Stomach smooth muscle (tissue), 2 donors: ENCODE measurements at regions not wholly inside any gene's neighbourhood (a gene's known extent, or its start where the extent isn't known, plus 50 kb on each side); places are given as distances from the start of the nearest gene placed in this dataset.

Experiments
- H3K27ac ChIP-seq: one replicate; pipeline ENCODE4 v1.7.0; 2013; ENCODE audit warnings: mild to moderate bottlenecking, low read length, inconsistent platforms
- H3K27me3 ChIP-seq, 2 donors: one replicate each; pipeline ENCODE4 v1.7.0; 2013; ENCODE audit warnings: low read length in 2 of 2; ENCODE audit not compliant: insufficient read depth in 2 of 2, control insufficient read depth in 1 of 2
- H3K36me3 ChIP-seq, 2 donors: one replicate each; pipeline ENCODE4 v1.7.0; 2013; ENCODE audit warnings: low read length in 2 of 2; ENCODE audit not compliant: control insufficient read depth in 2 of 2, insufficient read depth in 2 of 2
- H3K4me1 ChIP-seq: one replicate; pipeline ENCODE4 v1.7.0; 2013; ENCODE audit warnings: low read length; ENCODE audit not compliant: control insufficient read depth, insufficient read depth
- H3K4me3 ChIP-seq, 2 donors: one replicate each; pipeline ENCODE4 v1.7.0; 2013; ENCODE audit warnings: low read length in 2 of 2
- H3K9ac ChIP-seq, 2 donors: one replicate each; pipeline ENCODE4 v1.7.0; 2013; ENCODE audit warnings: low read length in 2 of 2, mild to moderate bottlenecking in 1 of 2
- H3K9me3 ChIP-seq, 2 donors: one replicate each; pipeline ENCODE4 v1.7.0; 2013; ENCODE audit warnings: low read length in 2 of 2; ENCODE audit not compliant: control insufficient read depth in 2 of 2
- donor health status: healthy.
- donor health status: Pancreatic carcinoma.

DNA sequence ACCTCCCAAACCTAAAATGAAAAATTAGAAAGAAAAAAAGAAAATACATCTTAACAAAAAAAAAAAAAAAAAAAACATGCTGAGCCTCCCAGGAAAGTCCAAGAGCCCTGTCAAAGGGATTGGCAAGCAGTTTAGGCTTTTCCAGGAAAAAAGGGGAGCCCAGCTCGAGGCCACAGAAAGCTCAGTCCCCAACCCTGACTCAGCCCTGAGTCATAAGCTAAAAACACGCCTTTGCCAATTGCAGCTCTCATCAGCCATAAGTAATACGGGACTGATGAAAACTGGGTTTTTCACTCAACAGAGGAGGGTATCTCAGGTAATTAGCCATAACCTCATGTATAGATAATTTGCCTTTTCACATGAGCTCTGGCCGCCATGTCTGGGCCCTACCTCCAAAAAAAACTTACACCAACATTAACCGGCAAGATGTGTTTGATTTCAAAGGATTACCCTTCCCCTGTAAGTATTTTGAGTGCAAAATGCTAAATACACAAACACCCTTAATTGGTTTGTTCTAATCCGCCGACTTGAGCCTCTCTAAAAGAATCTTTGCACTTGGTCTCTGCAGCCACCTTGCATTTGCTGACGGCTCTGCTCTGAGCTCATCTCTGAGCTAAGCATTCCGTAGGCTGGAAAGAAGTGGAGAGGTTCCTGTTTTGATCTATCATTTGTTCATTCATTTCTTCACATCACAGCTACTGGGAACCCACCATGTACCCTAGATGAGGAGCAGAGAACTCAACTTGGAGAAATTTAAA, 319.2 kb downstream of the BCL11B start:
- Histone ChIP-seq H3K27ac (no peak overlapping the region), H3K9ac (no peak overlapping the region), H3K4me3 (no peak overlapping the region), H3K27me3 (peaks cover 0 to 4% of the 10 kb centered on the region in 2 donors), H3K4me1 (peaks cover 3% of the 10 kb centered on the region), H3K36me3 (no peaks in the 10 kb centered on the region), H3K9me3 (peaks cover 0 to 3% of the 10 kb centered on the region in 2 donors)

DNA sequence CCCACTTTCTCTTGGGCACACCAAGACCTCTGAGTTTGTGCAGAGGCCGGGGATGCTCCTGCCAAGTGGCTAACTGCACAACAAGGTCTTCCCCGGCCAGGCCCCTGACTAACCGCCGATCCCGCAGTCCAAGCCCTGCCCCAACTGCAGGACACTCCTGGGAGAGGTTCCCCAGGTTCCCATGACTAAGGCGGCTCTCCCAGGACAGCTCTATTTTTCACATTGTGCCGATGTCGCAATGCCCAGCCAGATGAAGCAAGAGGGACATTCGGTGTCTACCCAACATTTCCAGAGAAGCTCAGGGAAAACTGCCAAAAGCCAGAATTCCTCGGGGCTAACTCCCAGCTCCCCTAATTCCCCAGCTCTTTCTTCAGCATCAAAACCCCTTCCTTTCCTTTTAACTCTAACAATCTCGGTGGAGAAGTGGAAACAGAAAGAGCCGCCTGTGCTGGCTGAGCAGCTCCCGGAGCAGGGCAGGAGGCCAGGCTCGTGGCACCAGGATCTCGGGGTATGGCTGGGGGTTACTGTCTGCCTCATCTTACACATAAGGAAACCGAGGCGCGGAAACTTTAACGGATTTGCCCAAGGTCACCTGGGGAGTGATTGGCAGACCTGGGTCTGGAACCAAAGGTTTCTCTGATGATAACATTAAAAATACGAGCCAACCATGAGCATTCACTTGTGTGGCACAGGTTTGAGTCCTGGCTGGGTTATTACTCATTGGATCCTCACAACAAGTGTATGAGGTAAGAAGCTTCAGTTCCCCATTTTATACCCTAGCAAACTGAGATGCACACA, 318.2 kb downstream of the BCL11B start:
- H3K4me3 ChIP-seq = no peak overlapping the region
- no peak overlapping the region for H3K27ac ChIP-seq
- no peak overlapping the region for H3K9ac ChIP-seq
- peaks cover 0 to 4% of the 10 kb centered on the region in 2 donors for H3K27me3 ChIP-seq
- peaks cover 3% of the 10 kb centered on the region for H3K4me1 ChIP-seq
- H3K36me3 ChIP-seq = no peaks in the 10 kb centered on the region
- peaks cover 0 to 3% of the 10 kb centered on the region in 2 donors for H3K9me3 ChIP-seq

DNA sequence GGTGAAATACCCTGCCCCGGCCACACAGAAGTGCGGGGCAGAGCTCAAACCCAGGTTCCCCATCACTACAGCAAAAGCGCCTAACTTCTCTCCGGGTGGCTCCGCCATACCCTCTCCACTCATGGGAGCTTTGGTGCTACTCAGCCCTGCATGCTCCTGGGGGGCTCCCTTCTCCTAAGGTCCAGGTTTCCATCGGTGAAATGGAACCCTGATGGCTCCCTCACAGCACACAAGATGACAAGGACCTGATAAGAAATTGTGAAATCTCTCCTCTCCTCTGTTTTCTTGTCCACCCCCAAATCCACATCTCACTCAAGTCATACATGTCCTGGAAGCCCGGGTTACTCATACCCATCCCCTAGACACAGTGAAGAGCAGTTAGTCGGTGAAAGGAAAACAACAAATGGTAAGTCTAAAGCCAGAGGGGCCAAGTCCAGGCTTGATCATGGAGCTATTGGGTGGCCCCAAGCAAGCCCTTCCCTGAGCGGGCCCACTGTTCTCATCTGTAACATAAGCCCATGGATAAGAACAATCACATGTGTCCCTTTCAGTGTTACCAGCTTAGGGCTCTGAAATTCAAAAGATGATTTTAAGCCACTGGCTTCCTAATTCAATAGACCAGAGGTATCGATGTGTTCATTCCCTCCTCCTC, 317.5 kb downstream of the BCL11B start:
- Histone ChIP-seq H3K27me3 (peaks cover 0 to 4% of the 10 kb centered on the region in 2 donors), H3K27ac (no peak overlapping the region), H3K4me1 (peaks cover 3% of the 10 kb centered on the region), H3K9me3 (peaks cover 0 to 3% of the 10 kb centered on the region in 2 donors), H3K36me3 (no peaks in the 10 kb centered on the region), H3K9ac (no peak overlapping the region), H3K4me3 (no peak overlapping the region)

DNA sequence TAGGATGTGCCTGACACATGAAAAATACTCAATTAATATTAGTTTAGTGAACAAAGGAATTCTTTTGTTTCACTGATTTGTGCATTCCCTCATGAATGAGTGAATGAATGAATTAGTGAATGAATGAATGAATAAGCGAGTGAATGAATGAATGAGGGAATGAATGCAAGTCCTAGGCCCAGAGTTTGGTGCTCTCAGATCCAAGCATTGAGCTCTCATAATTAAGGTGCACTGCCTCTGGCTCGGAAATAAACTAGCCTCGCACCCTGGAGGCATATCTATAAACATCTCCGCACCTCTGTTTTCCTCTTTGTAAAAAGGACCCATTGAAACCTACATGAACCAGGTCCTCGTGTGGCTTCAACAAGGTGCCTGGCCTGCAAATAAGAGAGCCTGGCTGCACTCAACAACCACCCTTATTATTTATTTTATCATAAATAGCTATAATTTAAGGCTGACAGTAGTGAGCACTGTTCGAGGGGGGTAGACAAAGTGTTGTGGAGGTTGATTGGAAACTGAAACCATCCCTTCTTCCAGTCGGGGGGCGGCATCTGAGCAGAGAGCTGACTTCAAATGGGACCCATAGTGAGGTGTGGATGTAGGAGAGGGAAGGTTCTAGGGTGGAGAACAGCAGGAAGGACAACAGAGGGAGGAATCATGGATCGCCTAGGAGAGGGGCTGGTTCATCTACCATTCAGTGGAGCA, 316.8 kb downstream of the BCL11B start:
- Histone ChIP-seq H3K9ac (no peak overlapping the region), H3K9me3 (peaks cover 0 to 3% of the 10 kb centered on the region in 2 donors), H3K27ac (no peak overlapping the region), H3K4me3 (no peak overlapping the region), H3K36me3 (no peaks in the 10 kb centered on the region), H3K4me1 (peaks cover 3% of the 10 kb centered on the region), H3K27me3 (peaks cover 0 to 4% of the 10 kb centered on the region in 2 donors)

DNA sequence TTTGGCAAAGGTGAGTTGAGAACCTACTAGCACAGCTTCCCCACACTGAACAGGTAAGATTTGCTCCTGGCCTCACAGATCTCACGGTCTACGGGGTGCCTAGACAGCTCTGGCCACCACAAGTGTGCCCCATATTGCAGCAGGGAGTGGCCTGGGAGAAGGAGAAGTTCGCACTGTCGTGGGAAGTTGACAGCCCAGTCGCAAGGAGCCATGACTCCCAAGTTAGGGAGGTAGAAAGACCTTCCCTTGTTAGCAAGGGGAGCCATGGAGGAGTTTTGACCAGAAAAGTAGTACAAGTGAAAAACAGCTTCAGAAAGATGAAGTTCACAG, 316.3 kb downstream of the BCL11B start:
- Histone ChIP-seq H3K9ac (no peak overlapping the region), H3K9me3 (peaks cover 0 to 3% of the 10 kb centered on the region in 2 donors), H3K4me1 (peaks cover 3% of the 10 kb centered on the region), H3K27me3 (peaks cover 0 to 4% of the 10 kb centered on the region in 2 donors), H3K4me3 (no peak overlapping the region), H3K27ac (no peak overlapping the region), H3K36me3 (no peaks in the 10 kb centered on the region)

DNA sequence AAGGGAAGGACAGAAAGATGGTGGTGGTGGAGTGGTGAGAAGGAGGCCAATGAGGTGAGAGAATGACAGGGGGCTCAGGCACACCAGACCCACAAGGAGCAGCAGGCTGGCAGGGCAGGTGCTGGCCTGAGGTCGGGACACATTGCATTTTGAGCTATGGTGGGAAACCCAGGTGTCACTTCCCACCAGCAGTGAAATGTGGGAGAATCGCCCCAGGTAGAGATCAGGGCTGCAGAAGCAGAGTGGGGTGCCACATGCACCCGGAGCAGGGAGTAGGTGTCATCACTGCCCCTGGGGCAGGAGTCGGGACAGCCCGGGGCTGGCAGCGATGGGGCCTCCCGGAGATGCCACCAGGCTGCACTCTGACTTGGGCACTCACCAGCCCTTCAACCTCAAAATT, 315.8 kb downstream of the BCL11B start:
- peaks cover 0 to 3% of the 10 kb centered on the region in 2 donors for H3K27me3 ChIP-seq
- no peak overlapping the region for H3K9ac ChIP-seq
- H3K9me3 ChIP-seq = peaks cover 0 to 3% of the 10 kb centered on the region in 2 donors
- no peak overlapping the region for H3K4me3 ChIP-seq
- H3K36me3 ChIP-seq = no peaks in the 10 kb centered on the region
- no peak overlapping the region for H3K27ac ChIP-seq
- H3K4me1 ChIP-seq = peaks cover 3% of the 10 kb centered on the region

DNA sequence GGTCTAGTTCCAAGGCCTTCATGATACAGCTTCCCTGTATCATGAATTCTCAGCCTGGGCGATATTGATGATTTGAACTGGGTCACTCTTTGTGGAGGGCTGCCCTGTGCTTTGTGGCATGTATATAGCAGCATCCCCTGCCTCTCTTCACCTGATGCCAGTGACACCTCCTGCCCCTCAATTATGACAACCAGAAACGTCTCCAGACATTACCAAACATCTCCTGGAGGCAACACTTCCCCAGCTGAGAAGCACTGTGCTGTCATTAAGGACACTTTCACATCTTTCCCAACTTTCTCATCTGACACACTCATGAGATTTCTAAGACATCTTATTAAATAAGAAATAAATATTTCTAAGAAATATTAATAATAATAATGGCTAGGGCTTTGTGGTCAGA, 315.3 kb downstream of the BCL11B start:
- H3K27me3 ChIP-seq = peaks cover 0 to 2% of the 10 kb centered on the region in 2 donors
- no peak overlapping the region for H3K4me3 ChIP-seq
- peaks cover 3% of the 10 kb centered on the region for H3K4me1 ChIP-seq
- H3K9ac ChIP-seq = no peak overlapping the region
- H3K27ac ChIP-seq = no peak overlapping the region
- no peaks in the 10 kb centered on the region for H3K36me3 ChIP-seq
- H3K9me3 ChIP-seq = peaks cover 0 to 1% of the 10 kb centered on the region in 2 donors

DNA sequence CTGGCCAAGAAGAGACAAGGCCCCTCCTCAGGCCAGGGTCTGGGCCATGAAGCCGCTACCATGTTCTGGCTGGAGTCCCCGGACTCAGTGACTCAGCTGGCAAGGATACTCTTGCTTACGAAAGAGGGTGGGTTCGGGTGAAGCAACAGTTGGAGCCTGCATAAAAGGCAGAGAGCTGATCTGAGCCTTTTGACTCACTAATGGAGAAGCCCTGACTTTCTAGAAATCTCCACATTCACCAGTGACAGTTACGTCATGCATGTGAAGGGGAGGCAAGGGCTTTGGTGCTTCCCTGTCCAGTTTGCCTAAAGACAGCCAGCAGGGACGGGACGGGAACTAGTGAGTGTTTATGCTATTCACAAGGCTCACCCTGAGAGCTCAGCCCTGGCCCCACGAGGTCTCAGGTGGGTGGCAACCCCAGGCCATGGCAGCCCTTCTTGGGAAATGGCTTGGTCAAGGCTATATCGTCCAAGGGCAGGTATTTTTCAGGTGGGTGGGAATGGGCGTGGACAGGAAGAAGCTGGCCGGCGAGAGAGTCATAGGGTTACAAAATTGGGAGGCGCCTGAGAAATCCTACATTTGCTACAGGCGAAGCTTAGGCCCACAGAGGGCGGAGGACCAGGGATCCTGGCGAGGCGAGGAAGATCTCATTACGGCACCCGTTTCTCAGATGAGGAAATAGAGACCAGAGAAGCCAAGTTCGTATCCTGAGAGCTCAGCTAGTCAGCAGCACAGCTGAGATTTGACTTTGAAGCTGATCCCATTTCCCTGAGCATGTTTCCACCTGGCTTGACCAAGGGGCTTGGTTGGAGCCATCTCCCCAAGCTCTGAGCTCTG, 314.6 kb downstream of the BCL11B start:
- Histone ChIP-seq H3K27ac (no peak overlapping the region), H3K4me3 (no peak overlapping the region), H3K27me3 (peaks cover 0 to 2% of the 10 kb centered on the region in 2 donors), H3K36me3 (no peaks in the 10 kb centered on the region), H3K9me3 (no peaks in the 10 kb centered on the region), H3K4me1 (peaks cover 3% of the 10 kb centered on the region), H3K9ac (no peak overlapping the region)

DNA sequence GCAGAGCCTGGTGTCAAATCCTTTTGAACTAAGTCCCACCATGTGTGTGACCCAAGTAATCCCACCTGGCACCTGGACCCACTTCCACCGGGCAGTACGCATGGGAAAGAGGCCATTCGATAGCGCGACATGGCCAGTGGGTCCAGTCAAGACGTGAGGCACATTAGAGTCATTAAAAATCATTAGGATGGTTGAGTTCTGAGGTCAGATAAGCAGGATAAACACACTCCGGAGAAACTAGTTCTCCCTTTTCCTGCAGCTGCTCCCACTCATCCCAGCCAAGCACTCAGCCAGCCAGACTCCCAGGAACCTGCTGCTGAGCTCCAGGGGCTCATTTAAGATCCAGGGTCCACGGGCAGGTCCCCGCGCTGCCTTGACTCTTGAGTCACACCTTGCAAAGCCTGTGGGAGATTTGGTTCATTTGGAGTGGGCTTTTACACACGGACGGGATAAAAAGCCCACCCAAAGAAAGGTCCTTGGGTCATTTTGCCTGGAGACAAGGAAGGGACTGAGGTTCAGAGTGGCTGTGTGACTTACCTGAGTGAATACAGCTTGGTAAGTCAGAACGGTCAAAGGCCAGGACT, 313.9 kb downstream of the BCL11B start:
- H3K27ac ChIP-seq = no peak overlapping the region
- no peaks in the 10 kb centered on the region for H3K9me3 ChIP-seq
- H3K27me3 ChIP-seq = peaks cover 0 to 2% of the 10 kb centered on the region in 2 donors
- H3K9ac ChIP-seq = no peak overlapping the region
- H3K36me3 ChIP-seq = no peaks in the 10 kb centered on the region
- H3K4me1 ChIP-seq = peaks cover 3% of the 10 kb centered on the region
- H3K4me3 ChIP-seq = no peak overlapping the region
